Ishikawa (cell line): ENCODE measurements at regions not wholly inside any gene's neighbourhood (a gene's known extent, or its start where the extent isn't known, plus 50 kb on each side); places are given as distances from the start of the nearest gene placed in this dataset.

Source experiments
- EP300 ChIP-seq: IDR thresholded peaks from 2 replicates; pipeline ENCODE4 v1.6.1; 2012; ENCODE audit warnings: borderline replicate concordance
- USF1 ChIP-seq: IDR thresholded peaks from 2 replicates; pipeline ENCODE4 v1.6.1; 2012
- ZBTB7A ChIP-seq: IDR thresholded peaks from 2 replicates; pipeline ENCODE4 v1.6.1; 2012; ENCODE audit warnings: low read depth

GRCh38 chr11:38718659-38719058 lies 2120.6 kb upstream of the RAG2 start:
- no peak for TF ChIP-seq EP300
- TF ChIP-seq USF1: no peak
- TF ChIP-seq ZBTB7A: no peak
